ENCODE measurements at regions not wholly inside any gene's neighbourhood (a gene's known extent, or its start where the extent isn't known, plus 50 kb on each side); places are given as distances from the start of the nearest gene placed in this dataset.

GRCh38 chr13:39217471-39217870, 179.2 kb downstream of the NHLRC3 start:
- Mint-ChIP-seq H3K4me3 (ENCODE audit: unreplicated experiment) (no peak overlapping the region), H3K4me1 (ENCODE audit: low read depth, unreplicated experiment) (no peaks in the 10 kb centered on the region), H3K36me3 (ENCODE audit: insufficient read depth, unreplicated experiment) (no peaks in the 10 kb centered on the region), H3K27me3 (ENCODE audit: insufficient read depth, unreplicated experiment) (peaks cover 5% of the 10 kb centered on the region), H3K9me3 (ENCODE audit: unreplicated experiment) (peaks cover 10% of the 10 kb centered on the region), H3K27ac (ENCODE audit: unreplicated experiment) (no peak overlapping the region)
- ChIA-PET POLR2A (no interaction called here), CTCF (no interaction called here)
- no peaks in the 10 kb centered on the region for H3K27me3 ChIP-seq (replicated peaks; ENCODE audit: control insufficient read depth, insufficient read depth, low read length)
- no peaks in the 10 kb centered on the region for H3K9me3 ChIP-seq
- H3K36me3 ChIP-seq (ENCODE audit: control insufficient read depth, insufficient read depth, low read length) = no peaks in the 10 kb centered on the region
- H3K4me3 ChIP-seq (ENCODE audit: low read depth, low read length) = no peak overlapping the region
- no peaks in the 10 kb centered on the region for H3K4me1 ChIP-seq
- DNase-seq = no peak
- no peak for TF ChIP-seq CTCF (IDR thresholded peaks at IDR 0.05; ENCODE audit: insufficient read depth in 1 of 2, low read depth in 1 of 2, low read length in 1 of 2, severe bottlenecking in 1 of 2, unreplicated experiment in 1 of 2)
- intact Hi-C loops (cut with micrococcal nuclease; ENCODE audit: unreplicated experiment) = no loop called here
- no TSS peak for BruUV-seq (replicated peaks)

GRCh38 chr13:39224671-39225240, 186.5 kb downstream of the NHLRC3 start:
- Mint-ChIP-seq H3K4me1 (ENCODE audit: low read depth, unreplicated experiment) (no peaks in the 10 kb centered on the region), H3K36me3 (ENCODE audit: insufficient read depth, unreplicated experiment) (no peaks in the 10 kb centered on the region), H3K9me3 (ENCODE audit: unreplicated experiment) (no peaks in the 10 kb centered on the region), H3K27me3 (ENCODE audit: insufficient read depth, unreplicated experiment) (peaks cover 3% of the 10 kb centered on the region), H3K27ac (ENCODE audit: unreplicated experiment) (no peak overlapping the region), H3K4me3 (ENCODE audit: unreplicated experiment) (no peak overlapping the region)
- H3K27me3 ChIP-seq (replicated peaks; ENCODE audit: control insufficient read depth, insufficient read depth, low read length) = no peaks in the 10 kb centered on the region
- no peak overlapping the region for H3K4me3 ChIP-seq (ENCODE audit: low read depth, low read length)
- no peak for DNase-seq
- BruUV-seq (replicated peaks) = no TSS peak
- H3K4me1 ChIP-seq = no peaks in the 10 kb centered on the region
- ChIA-PET POLR2A (no interaction called here), CTCF (no interaction called here)
- intact Hi-C loops (cut with micrococcal nuclease; ENCODE audit: unreplicated experiment) = no loop called here
- no peaks in the 10 kb centered on the region for H3K36me3 ChIP-seq (ENCODE audit: control insufficient read depth, insufficient read depth, low read length)
- H3K9me3 ChIP-seq = 0 out of 2 replicates have a peak, but pooled peaks cover 3% of the 10 kb centered on the region
- no peak for TF ChIP-seq CTCF (IDR thresholded peaks at IDR 0.05; ENCODE audit: insufficient read depth in 1 of 2, low read depth in 1 of 2, low read length in 1 of 2, severe bottlenecking in 1 of 2, unreplicated experiment in 1 of 2)

- TF ChIP-seq CTCF (IDR thresholded peaks at IDR 0.05; ENCODE audit: insufficient read depth in 1 of 2, low read depth in 1 of 2, low read length in 1 of 2, severe bottlenecking in 1 of 2, unreplicated experiment in 1 of 2) = no peak
- DNase-seq = no peak
- H3K9me3 Mint-ChIP-seq (ENCODE audit: unreplicated experiment) = no peaks in the 10 kb centered on the region
- no peak overlapping the region for H3K27ac Mint-ChIP-seq (ENCODE audit: unreplicated experiment)
- ChIA-PET POLR2A (no interaction called here), CTCF (no interaction called here)
- Histone ChIP-seq H3K4me1 (no peaks in the 10 kb centered on the region), H3K27me3 (replicated peaks; ENCODE audit: control insufficient read depth, insufficient read depth, low read length) (no peaks in the 10 kb centered on the region), H3K9me3 (0 out of 2 replicates have a peak, but pooled peaks cover 3% of the 10 kb centered on the region), H3K36me3 (ENCODE audit: control insufficient read depth, insufficient read depth, low read length) (no peaks in the 10 kb centered on the region), H3K4me3 (ENCODE audit: low read depth, low read length) (no peak overlapping the region)
- intact Hi-C loops (cut with micrococcal nuclease; ENCODE audit: unreplicated experiment) = no loop called here
- no TSS peak for BruUV-seq (replicated peaks)
- no peak overlapping the region for H3K4me3 Mint-ChIP-seq (ENCODE audit: unreplicated experiment)
- H3K36me3 Mint-ChIP-seq (ENCODE audit: insufficient read depth, unreplicated experiment) = no peaks in the 10 kb centered on the region
- peaks cover 3% of the 10 kb centered on the region for H3K27me3 Mint-ChIP-seq (ENCODE audit: insufficient read depth, unreplicated experiment)
- H3K4me1 Mint-ChIP-seq (ENCODE audit: low read depth, unreplicated experiment) = no peaks in the 10 kb centered on the region
Observed at GRCh38 chr13:39225860-39226259, 187.6 kb downstream of the NHLRC3 start.

All from Caco-2 (cell line).